GM19468 (cell line): ENCODE measurements at regions not wholly inside any gene's neighbourhood (a gene's known extent, or its start where the extent isn't known, plus 50 kb on each side); places are given as distances from the start of the nearest gene placed in this dataset.

Experiments
- ATAC-seq: cut with Tn5 transposase; IDR thresholded peaks from one replicate; pipeline ENCODE4 v1.9.1; 2021; ENCODE audit warnings: mild to moderate bottlenecking, moderate library complexity, moderate number of reproducible peaks; ENCODE audit not compliant: unreplicated experiment; ENCODE audit errors: extremely low read depth

DNA sequence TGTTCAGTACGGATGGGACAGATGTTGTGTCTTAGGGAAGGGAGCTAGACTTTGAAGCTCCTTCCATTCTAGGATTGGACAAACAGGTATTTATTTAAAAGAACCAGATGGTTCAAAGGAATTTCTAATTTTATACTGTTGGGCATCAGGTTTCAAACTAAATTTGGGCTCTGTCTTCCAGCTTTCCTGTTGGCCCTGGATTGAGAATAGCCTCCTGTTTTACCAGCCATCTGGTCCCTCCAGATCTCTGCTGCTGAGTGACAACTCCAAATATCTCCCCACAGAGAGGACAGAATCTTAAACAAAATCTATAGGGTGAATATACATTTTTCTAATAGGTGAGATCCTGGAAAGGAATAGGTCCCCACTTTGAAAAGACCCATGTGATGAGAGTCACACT is 52.5 kb upstream of the CNIH3 start:
- no peak for ATAC-seq

DNA sequence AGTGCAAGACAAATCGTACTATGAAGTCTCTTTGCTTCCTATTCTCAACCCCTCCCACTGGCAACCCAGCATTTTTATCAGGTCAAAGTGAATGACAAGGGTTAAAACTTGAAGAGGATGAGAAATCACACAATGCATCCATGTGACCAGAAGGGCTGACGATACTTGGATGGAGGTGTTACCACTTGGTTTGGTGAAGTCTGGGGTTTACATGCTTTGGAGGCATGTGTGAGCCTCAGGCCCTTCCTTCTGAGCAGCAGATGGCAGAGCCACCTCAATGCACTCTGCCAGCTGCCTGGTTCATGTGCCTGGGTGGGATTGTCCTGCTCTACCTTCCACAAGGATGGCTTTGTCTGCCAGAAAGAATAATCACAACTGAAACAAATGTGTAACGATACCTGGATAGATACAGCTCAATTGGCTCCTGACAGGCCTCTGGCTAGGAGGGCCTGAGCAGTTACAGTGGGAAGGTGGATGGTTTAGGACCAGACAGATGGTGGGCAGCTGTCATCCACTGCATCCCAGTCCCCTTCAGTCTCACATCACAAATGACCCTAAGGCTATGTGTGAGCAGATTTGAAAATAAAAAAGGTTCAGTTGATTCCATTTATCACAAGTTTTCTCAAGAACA is 51.5 kb upstream of the CNIH3 start:
- ATAC-seq = no peak

DNA sequence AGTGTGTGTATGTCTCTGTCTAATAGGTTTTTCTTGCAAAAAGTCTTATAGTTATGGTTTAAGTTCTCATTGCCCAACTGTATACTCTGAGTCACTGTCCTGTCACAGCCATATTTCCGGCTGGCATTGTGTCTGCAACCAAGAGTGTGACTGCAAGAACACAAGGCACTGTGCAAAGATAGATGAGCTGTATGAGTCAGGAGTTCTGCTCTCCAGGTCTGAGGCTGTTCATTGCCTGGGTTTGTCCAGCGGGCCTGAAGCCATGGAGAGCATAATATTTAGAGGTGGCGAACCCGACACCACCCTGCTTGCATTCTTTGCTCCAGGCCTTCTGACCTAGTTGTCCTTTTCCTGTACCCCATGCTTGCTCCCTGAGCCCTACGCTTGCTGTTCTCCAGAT is 50.9 kb upstream of the CNIH3 start:
- no peak for ATAC-seq

DNA sequence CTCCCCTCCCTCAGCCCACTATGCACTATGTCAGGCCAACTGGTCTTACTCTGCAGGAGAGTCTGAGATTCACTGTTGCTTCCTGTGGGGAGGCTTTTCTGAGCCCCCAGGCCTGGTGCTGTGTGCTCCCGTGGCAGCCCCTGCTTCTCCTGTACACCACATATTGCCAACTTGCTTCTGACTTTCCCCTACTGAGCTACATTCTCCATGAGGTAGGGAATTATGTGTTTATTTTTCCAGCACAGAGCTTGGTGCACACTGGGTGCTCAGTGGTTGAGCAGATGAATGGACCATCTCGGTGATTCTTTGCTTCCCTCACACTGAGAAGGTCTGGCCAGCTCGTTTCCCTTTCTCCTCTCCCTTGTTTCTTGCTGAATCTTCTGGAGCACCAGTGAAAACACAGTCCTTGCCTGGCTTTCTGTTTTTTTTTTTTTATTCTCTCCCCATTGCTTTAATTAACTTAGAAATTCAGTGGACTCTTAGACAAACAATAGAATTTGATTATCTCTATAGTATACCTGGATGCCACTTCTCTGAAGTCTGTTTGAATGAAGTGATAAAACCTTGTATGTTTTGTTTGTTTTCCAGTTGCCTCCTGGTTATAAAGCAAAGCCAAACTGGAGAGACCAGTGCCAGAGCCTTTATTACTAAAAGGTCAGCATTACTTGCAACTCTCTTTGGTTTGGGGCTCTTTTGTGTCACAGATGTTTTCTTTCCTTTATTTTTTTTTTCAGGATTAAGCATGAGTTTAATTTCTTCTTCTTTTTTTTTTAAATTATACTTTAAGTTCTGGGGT is 50.3 kb upstream of the CNIH3 start:
- no peak for ATAC-seq
